Activated T-helper 9 cell treated with anti-CD3 and anti-CD28 coated beads, Interleukin-2, amount 50 U/mL, for 16 hours (primary cell): ENCODE measurements at regions not wholly inside any gene's neighbourhood (a gene's known extent, or its start where the extent isn't known, plus 50 kb on each side); places are given as distances from the start of the nearest gene placed in this dataset.
"Not testable (repeated sequence)": the region's sequence is repeated elsewhere in the genome, so short reads cannot be mapped to it uniquely, and the experiment has no call there.

Source experiments
- DNase-seq: peaks from one replicate; pipeline ENCODE4 v3.0.0-alpha.2; 2020; ENCODE audit warnings: low read depth

GRCh38 chr3:106457281-106458180 is 588.7 kb upstream of the CBLB start:
- DNase-seq = no peak

- no peak for DNase-seq
These were observed 590.1 kb upstream of the CBLB start for GRCh38 chr3:106458952-106459351.

DNA sequence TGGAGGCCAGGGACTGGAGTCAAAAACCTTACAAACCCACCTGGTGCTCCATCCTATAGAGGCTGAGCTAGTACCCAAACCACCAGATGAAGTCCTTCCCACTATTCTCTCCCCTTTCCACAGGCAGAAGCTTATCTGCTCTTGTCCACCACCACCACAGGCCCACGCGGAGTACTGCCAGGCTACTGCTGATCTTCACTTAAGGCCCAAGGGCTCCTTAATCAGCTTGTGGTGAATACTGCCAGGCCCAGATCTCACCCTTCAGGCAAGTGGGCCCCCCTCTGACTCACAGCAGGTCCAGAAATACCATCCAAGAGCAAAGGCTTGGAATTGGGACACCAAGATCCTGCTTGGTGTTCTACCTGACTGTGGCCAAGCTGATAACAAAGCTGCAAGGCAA is 598.1 kb upstream of the CBLB start:
- DNase-seq = no peak

DNA sequence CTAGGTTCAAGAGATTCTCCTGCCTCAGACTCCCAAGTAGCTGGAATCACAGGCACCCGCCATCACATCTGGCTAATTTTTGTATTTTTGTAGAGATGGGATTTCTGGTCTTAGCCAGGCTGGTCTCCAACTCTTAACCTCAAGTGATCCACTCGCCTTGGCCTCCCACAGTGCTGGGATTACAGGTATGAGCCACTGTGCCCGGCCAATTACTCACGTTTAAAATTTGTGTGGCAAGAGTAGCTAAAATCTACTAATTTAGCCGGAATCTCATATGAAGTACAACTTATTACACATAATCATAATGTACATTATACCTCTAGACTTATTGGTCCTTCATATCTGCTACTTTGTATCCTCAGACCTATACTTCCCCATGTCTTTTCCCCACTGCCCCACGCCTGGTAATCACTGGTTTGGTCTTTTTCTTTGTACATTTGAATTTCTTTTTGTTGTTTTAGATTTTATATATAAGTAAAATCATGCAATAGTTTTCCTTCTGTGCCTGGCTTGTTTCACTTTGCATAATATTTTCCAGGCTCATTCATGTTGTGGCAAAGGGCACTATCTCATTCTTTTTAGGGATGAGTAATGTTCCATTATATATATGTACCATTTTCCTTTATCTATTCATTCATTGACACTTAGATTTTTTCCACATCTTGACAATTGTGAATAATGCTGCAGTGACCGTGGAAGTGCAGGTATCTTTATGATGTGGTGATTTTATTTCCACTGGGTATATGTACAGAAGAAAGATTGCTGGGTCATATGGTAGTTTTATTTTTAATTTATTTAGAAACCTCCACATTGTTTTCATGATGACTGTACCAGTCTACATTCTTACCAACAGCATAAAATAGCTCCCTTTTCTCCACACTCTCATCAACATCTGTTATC is 605.0 kb upstream of the CBLB start:
- DNase-seq = no peak

DNA sequence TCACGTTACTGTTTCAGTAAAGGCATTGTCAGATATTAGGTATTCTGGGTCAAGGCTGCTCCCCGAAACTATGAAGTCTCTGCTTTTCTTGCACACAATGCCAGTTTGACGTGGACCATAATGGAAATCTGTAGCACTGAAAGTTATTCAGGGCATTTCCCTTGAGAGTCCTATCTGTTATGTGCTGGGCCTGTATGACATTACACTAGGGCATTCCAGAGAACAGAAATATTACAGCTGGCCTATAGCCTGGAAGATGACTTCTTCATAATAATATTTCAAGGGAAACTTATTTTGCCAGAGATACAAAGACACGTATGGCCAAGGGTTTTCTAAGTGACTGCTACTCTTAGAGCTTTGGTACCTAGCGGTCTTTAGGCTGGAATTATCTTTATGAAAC is 613.6 kb upstream of the CBLB start:
- no peak for DNase-seq

GRCh38 chr3:106485217-106485616 is 616.4 kb upstream of the CBLB start:
- no peak for DNase-seq

DNA sequence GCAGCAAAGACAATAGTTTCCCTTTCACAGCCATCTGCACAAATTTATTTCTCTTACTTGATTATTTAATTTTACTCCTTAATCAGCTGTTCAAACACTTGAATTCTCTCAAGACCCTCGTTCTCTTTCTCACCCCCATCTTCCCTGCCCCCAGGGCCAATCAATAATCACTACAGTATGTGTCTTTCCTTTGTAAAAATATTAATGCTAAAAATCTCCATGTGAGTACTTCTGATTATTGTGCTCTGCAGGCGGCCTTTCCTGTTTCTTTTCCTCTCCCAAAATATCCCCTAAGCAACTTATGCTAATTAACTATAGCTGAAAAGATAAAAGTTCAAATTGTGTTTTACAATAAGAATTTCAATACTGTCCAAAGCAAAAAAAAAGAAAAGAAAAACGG is 617.0 kb upstream of the CBLB start:
- DNase-seq = no peak

DNA sequence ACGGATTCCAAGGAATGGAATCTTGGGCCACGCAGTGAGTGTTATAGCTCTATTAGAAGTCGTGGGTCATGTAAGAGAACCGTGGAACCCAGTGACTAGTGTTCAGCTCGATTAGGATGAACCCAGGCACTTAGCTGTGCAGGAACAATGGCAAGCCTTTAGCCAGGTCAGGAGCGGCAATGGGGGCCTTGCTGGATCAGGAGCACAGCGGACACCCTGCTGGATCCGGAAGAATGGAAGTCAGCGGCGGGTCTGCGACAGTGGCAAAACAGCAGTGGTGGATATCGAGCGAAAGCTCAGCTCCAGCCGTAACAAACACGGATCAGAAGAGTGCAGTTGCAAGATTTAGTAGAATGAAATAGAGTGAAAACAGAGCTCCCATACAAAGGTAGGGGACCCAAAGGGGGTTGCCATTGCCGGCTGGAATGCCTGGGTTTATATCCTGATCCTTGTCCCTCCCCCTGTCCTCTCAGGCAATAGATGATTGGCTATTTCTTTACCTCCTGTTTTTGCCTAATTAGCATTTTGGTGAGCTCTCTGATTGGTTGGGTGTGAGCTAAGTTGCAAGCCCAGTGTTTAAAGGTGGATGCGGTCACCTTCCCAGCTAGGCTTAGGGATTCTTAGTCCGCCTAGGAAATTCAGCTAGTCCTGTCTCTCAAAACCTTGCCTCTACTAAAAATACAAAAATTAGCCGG is 618.3 kb upstream of the CBLB start:
- not testable (repeated sequence) for DNase-seq

DNA sequence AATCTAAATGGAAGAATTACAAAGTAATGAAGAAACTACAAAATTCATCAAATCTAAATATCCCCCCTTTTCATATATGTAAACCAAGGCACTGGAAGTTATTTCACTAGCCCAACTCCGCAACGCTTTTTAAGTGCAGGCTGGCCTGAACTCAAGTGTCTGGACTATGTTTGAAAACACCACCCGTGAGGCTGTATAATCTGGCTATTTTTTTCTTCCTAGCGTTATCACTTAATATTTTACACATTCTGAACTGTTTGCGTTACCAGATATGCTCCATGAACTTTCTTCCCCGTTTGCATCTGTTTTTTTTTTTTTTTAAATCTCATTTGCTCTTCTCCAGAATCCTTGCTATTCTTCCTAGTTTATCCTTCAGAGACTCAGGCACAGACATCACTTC is 619.5 kb upstream of the CBLB start:
- DNase-seq = no peak

DNA sequence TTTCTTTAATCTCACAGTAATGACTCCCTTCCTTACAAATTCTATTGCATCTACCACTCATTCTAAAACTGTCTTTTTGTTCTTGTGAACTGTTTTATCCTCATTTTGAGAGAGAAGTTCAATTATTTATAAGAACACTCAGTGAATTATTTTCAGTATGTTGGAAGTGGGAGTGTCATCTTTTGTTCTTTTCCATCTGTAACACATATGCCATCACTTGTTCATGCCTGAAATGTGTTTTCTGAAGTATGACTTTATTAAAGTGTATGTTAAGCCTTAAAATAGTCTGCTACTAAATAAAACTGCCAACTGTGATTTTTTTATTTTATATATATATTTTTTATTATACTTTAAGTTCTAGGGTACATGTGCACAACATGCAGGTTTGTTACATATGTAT is 623.0 kb upstream of the CBLB start:
- no peak for DNase-seq

- no peak for DNase-seq
These were observed 639.6 kb upstream of the CBLB start for GRCh38 chr3:106508331-106508893.

GRCh38 chr3:106510206-106510605 is 641.4 kb upstream of the CBLB start:
- DNase-seq = no peak

- no peak for DNase-seq
These were observed 644.0 kb upstream of the CBLB start for GRCh38 chr3:106512846-106513245.

DNA sequence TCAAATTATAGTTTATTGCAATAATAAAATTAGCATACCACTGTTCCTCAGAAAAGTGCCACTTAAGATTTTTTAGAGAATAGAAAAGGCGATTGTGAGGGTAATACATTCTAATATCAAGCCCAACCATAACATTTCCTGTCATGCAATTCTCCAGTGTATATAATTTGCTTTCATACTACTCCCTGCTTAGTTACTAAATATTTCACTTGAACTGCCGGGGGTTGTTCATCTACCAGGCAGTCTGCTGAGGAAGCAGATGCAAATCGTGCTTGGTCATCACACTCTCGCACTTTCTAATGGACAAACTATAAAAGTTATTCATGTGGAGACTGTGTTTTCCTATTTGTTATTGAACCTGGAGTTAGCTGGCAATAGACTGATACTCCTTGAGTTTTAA is 645.6 kb upstream of the CBLB start:
- DNase-seq = no peak

DNA sequence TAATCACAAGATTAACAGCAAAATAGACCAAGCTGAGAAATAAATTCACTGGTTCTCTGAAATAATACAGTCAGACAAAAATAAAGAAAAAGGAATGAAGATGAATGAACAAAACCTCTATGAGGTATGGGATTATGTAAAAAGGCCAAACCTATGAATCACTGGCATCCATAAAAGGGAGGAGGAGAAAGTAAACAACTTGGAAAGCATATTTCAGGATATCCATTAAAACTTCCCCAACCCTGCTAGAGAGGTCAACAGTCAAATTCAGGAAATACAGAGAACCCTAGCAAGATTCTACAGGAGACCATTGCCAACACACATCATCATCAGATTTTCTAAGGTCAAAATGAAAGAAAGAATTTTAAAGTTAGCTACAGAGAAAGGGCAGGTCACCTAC is 649.7 kb upstream of the CBLB start:
- no peak for DNase-seq

GRCh38 chr3:106522397-106522796 is 653.6 kb upstream of the CBLB start:
- no peak for DNase-seq

DNA sequence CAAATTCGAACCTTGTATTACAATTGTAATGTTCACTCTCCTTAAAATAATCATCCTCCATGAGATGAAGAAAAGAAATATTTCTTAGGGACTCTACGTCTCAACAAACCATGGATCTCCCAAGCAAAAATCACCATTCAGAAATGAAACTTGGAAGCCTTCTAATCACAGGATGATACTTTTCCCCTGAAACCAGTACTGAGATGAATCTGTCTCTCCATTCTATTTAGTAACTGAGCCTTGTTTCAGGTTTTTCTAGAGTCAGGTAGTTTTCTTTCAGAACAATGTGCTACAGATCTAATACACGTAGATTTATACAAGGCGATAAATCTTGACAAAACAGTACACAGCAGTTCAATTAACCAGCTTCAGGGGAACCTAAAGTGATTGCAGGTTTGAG is 660.1 kb upstream of the CBLB start:
- no peak for DNase-seq

- no peak for DNase-seq
These were observed 660.9 kb upstream of the CBLB start for GRCh38 chr3:106529738-106530137.

DNA sequence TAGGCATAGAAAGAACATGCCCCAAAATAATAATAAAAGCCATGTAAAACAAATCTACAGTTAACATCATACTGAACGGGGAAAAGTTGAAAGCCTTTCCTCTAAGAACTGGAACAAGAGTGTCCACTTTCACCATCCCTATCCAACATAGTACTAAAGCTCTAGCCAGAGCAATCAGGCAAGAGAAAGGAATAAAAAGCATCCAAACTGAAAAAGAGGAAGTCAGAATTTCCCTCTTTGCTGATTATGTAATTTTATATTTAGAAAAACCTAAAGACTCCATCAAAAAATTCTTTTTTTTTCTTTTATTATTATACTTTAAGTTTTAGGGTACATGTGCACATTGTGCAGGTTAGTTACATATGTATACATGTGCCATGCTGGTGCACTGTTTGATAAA is 661.6 kb upstream of the CBLB start:
- DNase-seq = no peak

DNA sequence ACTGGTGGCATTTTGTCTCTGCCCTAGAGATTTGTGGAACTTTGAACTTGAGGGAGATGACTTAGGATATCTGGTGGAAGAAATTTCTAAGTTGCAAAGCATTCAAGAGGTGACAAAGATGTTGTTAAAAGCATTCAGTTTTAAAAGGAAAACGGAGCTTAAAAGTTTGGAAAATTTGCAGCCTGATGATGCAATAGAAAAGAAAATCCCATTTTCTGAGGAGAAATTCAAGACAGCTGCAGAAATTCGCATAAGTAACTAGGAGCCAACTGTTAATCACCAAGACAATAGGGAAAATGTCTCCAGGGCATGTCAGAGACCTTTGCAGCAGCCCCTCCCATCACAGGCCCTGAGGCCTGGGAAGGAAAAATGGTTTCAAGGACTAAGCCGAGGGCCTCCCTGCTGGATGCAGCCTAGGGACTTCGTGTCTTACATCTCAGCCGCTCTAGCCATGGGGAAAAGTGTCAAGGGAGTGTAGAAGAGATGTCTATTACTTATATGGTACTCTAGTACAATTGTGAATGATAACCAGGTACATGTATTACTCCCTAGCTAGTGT is 663.0 kb upstream of the CBLB start:
- DNase-seq = not testable (repeated sequence)

GRCh38 chr3:106533093-106533787 is 664.4 kb upstream of the CBLB start:
- no peak for DNase-seq
